ENCODE measurements at regions not wholly inside any gene's neighbourhood (a gene's known extent, or its start where the extent isn't known, plus 50 kb on each side); places are given as distances from the start of the nearest gene placed in this dataset.

GRCh38 chr1:62917314-62917713 is 133.4 kb downstream of the ATG4C start:
- 89 to 93% methylated on average over 5 of the region's 5 CpGs for whole genome bisulfite sequencing, 2 donors
- DNase-seq = no peak
- no peak overlapping the region for H3K4me3 ChIP-seq
- H3K4me1 ChIP-seq = no peaks in the 10 kb centered on the region
- no peaks in the 10 kb centered on the region for H3K27me3 ChIP-seq
- no peak for TF ChIP-seq POLR2A (IDR thresholded peaks at IDR 0.05)
- TF ChIP-seq CTCF (IDR thresholded peaks at IDR 0.05) = no peak
- no peaks in the 10 kb centered on the region for H3K9me3 ChIP-seq
- no peaks in the 10 kb centered on the region for H3K36me3 ChIP-seq (ENCODE audit: low read depth, missing control alignments)
- no peak overlapping the region for H3K27ac ChIP-seq
- intact Hi-C loops (cut with DNase I; ENCODE audit: low total_unique reads) = no loop called here

- H3K27ac ChIP-seq = no peak overlapping the region
- TF ChIP-seq CTCF (IDR thresholded peaks at IDR 0.05) = no peak
- no peak for TF ChIP-seq POLR2A (IDR thresholded peaks at IDR 0.05)
- no peaks in the 10 kb centered on the region for H3K36me3 ChIP-seq (ENCODE audit: low read depth, missing control alignments)
- no peaks in the 10 kb centered on the region for H3K4me1 ChIP-seq
- no peak for DNase-seq
- H3K9me3 ChIP-seq = no peaks in the 10 kb centered on the region
- intact Hi-C loops (cut with DNase I; ENCODE audit: low total_unique reads) = no loop called here
- no peak overlapping the region for H3K4me3 ChIP-seq
- no peaks in the 10 kb centered on the region for H3K27me3 ChIP-seq
- WGBS, 2 donors = 60 to 64% methylated on average over 9 to 10 of the region's 10 CpGs
These were observed 133.9 kb downstream of the ATG4C start for GRCh38 chr1:62917805-62918204.

- WGBS, 2 donors = 84 to 89% methylated on average over 3 of the region's 3 CpGs
- H3K27me3 ChIP-seq = no peaks in the 10 kb centered on the region
These were observed 134.8 kb downstream of the ATG4C start for GRCh38 chr1:62918700-62919099.

GRCh38 chr1:62922006-62922405 is 138.1 kb downstream of the ATG4C start:
- H3K36me3 ChIP-seq (ENCODE audit: low read depth, missing control alignments) = no peaks in the 10 kb centered on the region
- H3K27me3 ChIP-seq = no peaks in the 10 kb centered on the region
- no peaks in the 10 kb centered on the region for H3K4me1 ChIP-seq
- no peak for TF ChIP-seq POLR2A (IDR thresholded peaks at IDR 0.05)
- no peak for TF ChIP-seq CTCF (IDR thresholded peaks at IDR 0.05)
- no peak overlapping the region for H3K27ac ChIP-seq
- H3K9me3 ChIP-seq = no peaks in the 10 kb centered on the region
- WGBS, 2 donors = 79 to 84% methylated on average over 1 of the region's 1 CpG
- intact Hi-C loops (cut with DNase I; ENCODE audit: low total_unique reads) = no loop called here
- H3K4me3 ChIP-seq = no peak overlapping the region
- no peak for DNase-seq

More at GRCh38 chr1:62918700-62919099, 134.8 kb downstream of the ATG4C start:
- no peak overlapping the region for H3K27ac ChIP-seq
- no peak overlapping the region for H3K4me3 ChIP-seq
- no peaks in the 10 kb centered on the region for H3K9me3 ChIP-seq
- intact Hi-C loops (cut with DNase I; ENCODE audit: low total_unique reads) = no loop called here
- H3K36me3 ChIP-seq (ENCODE audit: low read depth, missing control alignments) = no peaks in the 10 kb centered on the region
- TF ChIP-seq CTCF (IDR thresholded peaks at IDR 0.05) (no peak), POLR2A (IDR thresholded peaks at IDR 0.05) (no peak)
- DNase-seq = no peak
- H3K4me1 ChIP-seq = no peaks in the 10 kb centered on the region

- Histone ChIP-seq H3K27ac (no peak overlapping the region), H3K27me3 (no peaks in the 10 kb centered on the region), H3K4me1 (no peaks in the 10 kb centered on the region), H3K9me3 (no peaks in the 10 kb centered on the region), H3K36me3 (ENCODE audit: low read depth, missing control alignments) (no peaks in the 10 kb centered on the region), H3K4me3 (no peak overlapping the region)
- 80 to 85% methylated on average over 7 of the region's 7 CpGs for WGBS, 2 donors
- no peak for DNase-seq
- TF ChIP-seq CTCF (IDR thresholded peaks at IDR 0.05) = no peak
- TF ChIP-seq POLR2A (IDR thresholded peaks at IDR 0.05) = no peak
- intact Hi-C loops (cut with DNase I; ENCODE audit: low total_unique reads) = no loop called here
These were observed 141.3 kb downstream of the ATG4C start for GRCh38 chr1:62924983-62925790.

All from testis (tissue), 2 donors.